GM12878 (cell line): ENCODE measurements at regions not wholly inside any gene's neighbourhood (a gene's known extent, or its start where the extent isn't known, plus 50 kb on each side); places are given as distances from the start of the nearest gene placed in this dataset.

Source experiments
- ATAC-seq: fragments of 200-7000 bp; cut with Tn5 transposase; 3 replicates; pipeline ENCODE4 v1.9.1; 2020; ENCODE audit warnings: mild to moderate bottlenecking, moderate library complexity
- BruUV-seq: library from RNA; stranded (reverse); fragments of 400-500 nt; replicated peaks from 2 replicates; lab custom pipeline; 2021; lab: Mats Ljungman, UMichigan
- CTCF ChIA-PET: fragments of 300-600 bp; sonication (Branson Sonifier 250); formaldehyde crosslinking; extraction: SDS; loops from one replicate; lab custom pipeline; 2021; ENCODE audit warnings: inconsistent platforms; lab: Yijun Ruan, JAX
- POLR2A ChIA-PET: fragments of 350-600 bp; formaldehyde crosslinking; extraction: SDS; loops from one replicate; lab custom pipeline; 2021; ENCODE audit warnings: inconsistent platforms; lab: Charles Lee
- RAD21 ChIA-PET: fragments of 300-600 bp; sonication (Branson Sonifier 250); formaldehyde crosslinking; loops from one replicate; lab custom pipeline; 2023; ENCODE audit warnings: antibody characterized with exemption; ENCODE audit not compliant: unreplicated experiment; lab: Charles Lee
- SMC1A ChIA-PET: fragments of 300-600 bp; sonication (Branson Sonifier 250); formaldehyde crosslinking; loops from one replicate; lab custom pipeline; 2023; ENCODE audit not compliant: unreplicated experiment, uncharacterized antibody; lab: Charles Lee
- DNase-seq: peaks from one replicate; pipeline ENCODE4 v3.0.0-alpha.2; 2011; ENCODE audit warnings: low read depth, low spot score
- FAIRE-seq: peaks from 3 replicates; lab custom pipeline; 2011; peaks lifted over from hg19 to GRCh38; lab: Jason Lieb, UNC
- H2AFZ ChIP-seq: 2 replicates; pipeline ENCODE4 v1.6.0; 2011; ENCODE audit warnings: low read depth, low read length, control low read depth; ENCODE audit not compliant: control insufficient read depth
- H3K27ac ChIP-seq: 2 replicates; pipeline ENCODE4 v1.5.1; 2011; ENCODE audit warnings: control low read depth; ENCODE audit not compliant: control insufficient read depth, insufficient read depth
- H3K27me3 ChIP-seq, 2 experiments: replicated peaks in 1 of 2; 2 replicates each; pipeline versions ENCODE4 v1.6.0 to v1.6.1; 2011; ENCODE audit warnings: low read length in 1 of 2; ENCODE audit not compliant: control insufficient read depth in 2 of 2, insufficient read depth in 2 of 2
- H3K36me3 ChIP-seq, 2 experiments: 2 replicates each; pipeline ENCODE4 v1.5.1; 2011; ENCODE audit warnings: low read length in 1 of 2; ENCODE audit not compliant: control insufficient read depth in 2 of 2, insufficient read depth in 2 of 2
- H3K4me1 ChIP-seq: 2 replicates; pipeline ENCODE4 v1.6.1; 2011; ENCODE audit warnings: mild to moderate bottlenecking, low read length, moderate library complexity, mixed read lengths; ENCODE audit not compliant: control insufficient read depth, insufficient read depth
- H3K4me2 ChIP-seq: 2 replicates; pipeline ENCODE4 v1.6.0; 2011; ENCODE audit warnings: control low read depth; ENCODE audit not compliant: control insufficient read depth, insufficient read depth
- H3K4me3 ChIP-seq: fragments of 200-600 bp; sonication (generic); 2 replicates; pipeline ENCODE4 v1.5.1; 2016
- H3K79me2 ChIP-seq: 2 replicates; pipeline ENCODE4 v1.6.0; 2011; ENCODE audit warnings: low read length; ENCODE audit not compliant: control insufficient read depth, insufficient read depth
- H3K9ac ChIP-seq: 2 replicates; pipeline ENCODE4 v1.8.0; 2011; ENCODE audit warnings: low read length, control low read depth, mixed read lengths; ENCODE audit not compliant: control insufficient read depth, insufficient read depth
- H3K9me3 ChIP-seq: replicated peaks from 3 replicates; pipeline ENCODE4 v1.5.1; 2011; ENCODE audit warnings: mild to moderate bottlenecking, low read length; ENCODE audit not compliant: control insufficient read depth, insufficient read depth
- H4K20me1 ChIP-seq: 2 replicates; pipeline ENCODE4 v1.6.0; 2011; ENCODE audit not compliant: control insufficient read depth, insufficient read depth
- CBFB ChIP-seq: IDR thresholded peaks from 2 replicates; pipeline ENCODE4 v1.6.1; 2016; ENCODE audit warnings: antibody characterized with exemption, low read depth
- GATAD2B ChIP-seq: fragments of 450-650 bp; conservative IDR thresholded peaks from 2 replicates; pipeline ENCODE4 v1.6.1; 2017; ENCODE audit warnings: low read depth, mild to moderate bottlenecking, moderate library complexity
- KAT2A ChIP-seq: conservative IDR thresholded peaks from 2 replicates; pipeline ENCODE4 v1.6.1; 2011; ENCODE audit warnings: low read depth, low read length; ENCODE audit not compliant: control insufficient read depth
- NFYA ChIP-seq: IDR thresholded peaks from 2 replicates; pipeline ENCODE4 v1.6.1; 2011; ENCODE audit warnings: low read depth, mild to moderate bottlenecking, low read length, improper control_type of control experiment, borderline replicate concordance
- POLR2AphosphoS2 ChIP-seq: IDR thresholded peaks from 2 replicates; pipeline ENCODE4 v1.6.1; 2011; ENCODE audit warnings: low read depth, mild to moderate bottlenecking, low read length, improper control_type of control experiment, moderate library complexity
- RAD21 ChIP-seq: IDR thresholded peaks from 2 replicates; pipeline ENCODE4 v1.6.1; 2011; ENCODE audit warnings: mild to moderate bottlenecking, low read depth, low read length, moderate library complexity; ENCODE audit not compliant: insufficient read depth
- RB1 ChIP-seq: fragments of 450-650 bp; formaldehyde crosslinking; IDR thresholded peaks from 2 replicates; pipeline ENCODE4 v1.6.1; 2017; ENCODE audit warnings: mild to moderate bottlenecking, borderline replicate concordance
- TBL1XR1 ChIP-seq: IDR thresholded peaks from 2 replicates; pipeline ENCODE4 v1.6.1; 2012; ENCODE audit warnings: low read depth, low read length, improper control_type of control experiment
- WGBS: methylation state at CpG from one replicate; pipeline ENCODE4 v1.1.6; 2016; ENCODE audit warnings: low lambda C conversion rate; ENCODE audit not compliant: insufficient replicate concordance, insufficient coverage; ENCODE audit errors: missing lambda C conversion rate; 5-methylcytosine and 5-hydroxymethylcytosine counted together
- in situ Hi-C: fragments of 300-500 bp; cut with MboI; formaldehyde crosslinking; loops from 9 replicates; pipeline ENCODE4 v1.14.3; 2018; ENCODE audit warnings: mixed read lengths
- intact Hi-C: fragments of 100-400 bp; cut with micrococcal nuclease; formaldehyde crosslinking; loops from one replicate; pipeline ENCODE4 v1.14.2; 2022; ENCODE audit not compliant: unreplicated experiment
- TF ChIP-seq, protein P1 (sequence below), 3 experiments: IDR thresholded peaks in 2 of 3; conservative IDR thresholded peaks in 1 of 3; 2 replicates each; pipeline ENCODE4 v1.5.1; 2011; ENCODE audit warnings: low read depth in 3 of 3, low read length in 3 of 3, mild to moderate bottlenecking in 3 of 3, control low read depth in 2 of 3, moderate library complexity in 2 of 3, inconsistent platforms in 1 of 3, mixed read lengths in 1 of 3; ENCODE audit not compliant: control insufficient read depth in 2 of 3, insufficient read depth in 1 of 3; ENCODE audit errors: extremely low read depth in 1 of 3
- TF ChIP-seq, protein P2 (sequence below): fragments of 450-650 bp; IDR thresholded peaks from 2 replicates; pipeline ENCODE4 v1.6.1; 2017; ENCODE audit warnings: mild to moderate bottlenecking, moderate library complexity

DNA sequence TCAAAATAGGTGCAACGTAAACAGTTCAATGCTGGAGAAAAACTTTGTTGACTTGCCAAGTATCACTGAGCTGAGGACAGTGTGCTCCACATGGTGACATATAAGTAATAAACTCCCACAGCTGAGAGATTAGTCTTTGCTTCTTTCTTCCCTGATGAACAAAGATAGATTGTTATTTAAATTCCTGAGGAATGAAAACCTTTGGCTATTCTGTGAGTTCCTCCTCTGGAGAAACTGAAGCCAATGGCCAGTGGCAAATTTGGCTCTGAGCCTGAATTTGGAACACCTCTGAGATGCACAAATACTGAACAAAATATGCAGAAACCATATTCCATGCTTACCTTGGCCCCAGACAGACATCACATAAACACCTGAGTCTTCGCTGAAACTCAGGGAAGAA, 63.3 kb downstream of the RPL22L1 start:
- no peak for FAIRE-seq
- no peak overlapping the region for H3K9ac ChIP-seq
- DNase-seq, result no peak
- H3K36me3 ChIP-seq, result no peaks in the 10 kb centered on the region
- no peaks in the 10 kb centered on the region for H3K9me3 ChIP-seq
- ChIA-PET RAD21 (interaction anchor here (1.2 kb wide), 1 partner anchor 393 kb away, joined by 4 read pairs; no protein-coding TSS in a partner anchor), CTCF (interaction anchor here (0.6 to 1.3 kb wide), 3 partner anchors 393 to 654 kb away, joined by 3 to 6 read pairs (median 4); no protein-coding TSS in a partner anchor), POLR2A (no interaction called here), SMC1A (interaction anchor here (0.9 to 1.0 kb wide), 2 partner anchors 390 to 393 kb away, joined by 3 to 4 read pairs; no protein-coding TSS in a partner anchor)
- no peak overlapping the region for H3K27ac ChIP-seq
- BruUV-seq, result no TSS peak
- no peak for TF ChIP-seq NFYA
- TF ChIP-seq KAT2A, result no peak
- TF ChIP-seq, protein P1, sequence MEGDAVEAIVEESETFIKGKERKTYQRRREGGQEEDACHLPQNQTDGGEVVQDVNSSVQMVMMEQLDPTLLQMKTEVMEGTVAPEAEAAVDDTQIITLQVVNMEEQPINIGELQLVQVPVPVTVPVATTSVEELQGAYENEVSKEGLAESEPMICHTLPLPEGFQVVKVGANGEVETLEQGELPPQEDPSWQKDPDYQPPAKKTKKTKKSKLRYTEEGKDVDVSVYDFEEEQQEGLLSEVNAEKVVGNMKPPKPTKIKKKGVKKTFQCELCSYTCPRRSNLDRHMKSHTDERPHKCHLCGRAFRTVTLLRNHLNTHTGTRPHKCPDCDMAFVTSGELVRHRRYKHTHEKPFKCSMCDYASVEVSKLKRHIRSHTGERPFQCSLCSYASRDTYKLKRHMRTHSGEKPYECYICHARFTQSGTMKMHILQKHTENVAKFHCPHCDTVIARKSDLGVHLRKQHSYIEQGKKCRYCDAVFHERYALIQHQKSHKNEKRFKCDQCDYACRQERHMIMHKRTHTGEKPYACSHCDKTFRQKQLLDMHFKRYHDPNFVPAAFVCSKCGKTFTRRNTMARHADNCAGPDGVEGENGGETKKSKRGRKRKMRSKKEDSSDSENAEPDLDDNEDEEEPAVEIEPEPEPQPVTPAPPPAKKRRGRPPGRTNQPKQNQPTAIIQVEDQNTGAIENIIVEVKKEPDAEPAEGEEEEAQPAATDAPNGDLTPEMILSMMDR (IDR thresholded peaks at IDR 0.05 in 2 of 3, conservative IDR thresholded peaks at IDR 0.05 in 1 of 3; ENCODE audit: control insufficient read depth in 2 of 3, extremely low read depth in 1 of 3, insufficient read depth in 1 of 3, low read depth in 3 of 3, low read length in 3 of 3), result no peak
- no peak overlapping the region for H2AFZ ChIP-seq
- intact Hi-C loops (no loop called here), in situ Hi-C loops (no loop called here)
- H3K4me3 ChIP-seq, result no peak overlapping the region
- no peaks in the 10 kb centered on the region for H3K4me1 ChIP-seq
- no peaks in the 10 kb centered on the region for H4K20me1 ChIP-seq
- H3K4me2 ChIP-seq, result no peak overlapping the region
- WGBS, result 19% methylated on average over 2 of the region's 2 CpGs
- no peaks in the 10 kb centered on the region for H3K79me2 ChIP-seq
- ATAC-seq, result no peak
- H3K27me3 ChIP-seq, result peaks cover 0 to 1% of the 10 kb centered on the region in 2 experiments; a peak in 1 of 4 replicates

DNA sequence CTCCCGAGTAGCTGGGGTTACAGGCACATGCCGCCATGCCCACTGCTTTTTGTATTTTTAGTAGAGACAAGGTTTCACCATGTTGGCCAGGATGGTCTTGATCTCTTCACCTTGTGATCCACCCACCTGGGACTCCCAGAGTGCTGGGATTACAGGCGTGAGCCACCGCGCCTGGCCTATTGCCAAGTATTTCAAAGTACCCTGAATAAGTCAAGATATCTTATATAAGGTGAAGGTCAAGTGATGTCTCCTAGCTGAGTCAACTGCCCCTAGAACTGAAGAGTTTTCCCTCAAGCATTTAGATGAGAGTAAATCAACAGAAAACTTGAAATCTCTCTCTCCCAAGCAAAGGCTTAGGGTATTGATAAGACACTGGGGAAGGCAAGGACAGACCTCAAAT, 63.9 kb downstream of the RPL22L1 start:
- no peak for FAIRE-seq
- no peaks in the 10 kb centered on the region for H3K79me2 ChIP-seq
- 75% methylated on average over 5 of the region's 5 CpGs for WGBS
- H3K9ac ChIP-seq, result no peak overlapping the region
- SMC1A ChIA-PET, result interaction anchor here (0.9 kb wide), 1 partner anchor 390 kb away, joined by 3 read pairs; no protein-coding TSS in a partner anchor
- DNase-seq, result no peak
- no peaks in the 10 kb centered on the region for H3K4me1 ChIP-seq
- H3K27me3 ChIP-seq, result peaks cover 0 to 1% of the 10 kb centered on the region in 2 experiments; a peak in 1 of 4 replicates
- H2AFZ ChIP-seq, result no peak overlapping the region
- POLR2A ChIA-PET, result no interaction called here
- no TSS peak for BruUV-seq
- H3K4me2 ChIP-seq, result no peak overlapping the region
- no peak overlapping the region for H3K27ac ChIP-seq
- ATAC-seq, result no peak
- H3K9me3 ChIP-seq, result no peaks in the 10 kb centered on the region
- H4K20me1 ChIP-seq, result no peaks in the 10 kb centered on the region
- CTCF ChIA-PET, result interaction anchor here (0.6 to 1.3 kb wide), 3 partner anchors 392 to 654 kb away, joined by 3 to 6 read pairs (median 4); no protein-coding TSS in a partner anchor
- in situ Hi-C loops, result no loop called here
- H3K4me3 ChIP-seq, result no peak overlapping the region
- H3K36me3 ChIP-seq, result no peaks in the 10 kb centered on the region
- RAD21 ChIA-PET, result interaction anchor here (1.2 kb wide), 1 partner anchor 392 kb away, joined by 4 read pairs; no protein-coding TSS in a partner anchor
- intact Hi-C loops, result no loop called here
- TF ChIP-seq POLR2AphosphoS2 (no peak), CBFB (no peak), RAD21 (no peak), GATAD2B (no peak), TBL1XR1 (no peak), RB1 (no peak)
- TF ChIP-seq, protein P2, sequence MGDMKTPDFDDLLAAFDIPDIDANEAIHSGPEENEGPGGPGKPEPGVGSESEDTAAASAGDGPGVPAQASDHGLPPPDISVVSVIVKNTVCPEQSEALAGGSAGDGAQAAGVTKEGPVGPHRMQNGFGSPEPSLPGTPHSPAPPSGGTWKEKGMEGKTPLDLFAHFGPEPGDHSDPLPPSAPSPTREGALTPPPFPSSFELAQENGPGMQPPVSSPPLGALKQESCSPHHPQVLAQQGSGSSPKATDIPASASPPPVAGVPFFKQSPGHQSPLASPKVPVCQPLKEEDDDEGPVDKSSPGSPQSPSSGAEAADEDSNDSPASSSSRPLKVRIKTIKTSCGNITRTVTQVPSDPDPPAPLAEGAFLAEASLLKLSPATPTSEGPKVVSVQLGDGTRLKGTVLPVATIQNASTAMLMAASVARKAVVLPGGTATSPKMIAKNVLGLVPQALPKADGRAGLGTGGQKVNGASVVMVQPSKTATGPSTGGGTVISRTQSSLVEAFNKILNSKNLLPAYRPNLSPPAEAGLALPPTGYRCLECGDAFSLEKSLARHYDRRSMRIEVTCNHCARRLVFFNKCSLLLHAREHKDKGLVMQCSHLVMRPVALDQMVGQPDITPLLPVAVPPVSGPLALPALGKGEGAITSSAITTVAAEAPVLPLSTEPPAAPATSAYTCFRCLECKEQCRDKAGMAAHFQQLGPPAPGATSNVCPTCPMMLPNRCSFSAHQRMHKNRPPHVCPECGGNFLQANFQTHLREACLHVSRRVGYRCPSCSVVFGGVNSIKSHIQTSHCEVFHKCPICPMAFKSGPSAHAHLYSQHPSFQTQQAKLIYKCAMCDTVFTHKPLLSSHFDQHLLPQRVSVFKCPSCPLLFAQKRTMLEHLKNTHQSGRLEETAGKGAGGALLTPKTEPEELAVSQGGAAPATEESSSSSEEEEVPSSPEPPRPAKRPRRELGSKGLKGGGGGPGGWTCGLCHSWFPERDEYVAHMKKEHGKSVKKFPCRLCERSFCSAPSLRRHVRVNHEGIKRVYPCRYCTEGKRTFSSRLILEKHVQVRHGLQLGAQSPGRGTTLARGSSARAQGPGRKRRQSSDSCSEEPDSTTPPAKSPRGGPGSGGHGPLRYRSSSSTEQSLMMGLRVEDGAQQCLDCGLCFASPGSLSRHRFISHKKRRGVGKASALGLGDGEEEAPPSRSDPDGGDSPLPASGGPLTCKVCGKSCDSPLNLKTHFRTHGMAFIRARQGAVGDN, result no peak
